PC-9 (cell line): ENCODE measurements at regions not wholly inside any gene's neighbourhood (a gene's known extent, or its start where the extent isn't known, plus 50 kb on each side); places are given as distances from the start of the nearest gene placed in this dataset.

Source experiments
- BruUV-seq: library from RNA; stranded (reverse); fragments of 400-500 nt; replicated peaks from 2 replicates; lab custom pipeline; 2021; lab: Mats Ljungman, UMichigan
- CTCF ChIA-PET: fragments of 300-600 bp; sonication (Branson Sonifier 250); formaldehyde crosslinking; loops from one replicate; lab custom pipeline; 2022; ENCODE audit warnings: antibody characterized with exemption; lab: Charles Lee
- POLR2A ChIA-PET: fragments of 300-600 bp; sonication (Branson Sonifier 250); formaldehyde crosslinking; loops from one replicate; lab custom pipeline; 2022; ENCODE audit warnings: antibody characterized with exemption; ENCODE audit not compliant: unreplicated experiment; lab: Charles Lee
- DNase-seq, 2 experiments: peaks; one replicate each; pipeline versions ENCODE4 v3.0.0 to v3.0.0-alpha.2; 2015 to 2022; ENCODE audit warnings: mixed read lengths in 1 of 2
- H2AFZ ChIP-seq: fragments of 200-600 bp; sonication (generic); 2 replicates; pipeline ENCODE4 v1.8.1; 2017; ENCODE audit warnings: antibody characterized with exemption
- H3F3A ChIP-seq: fragments of 200-600 bp; sonication (generic); 2 replicates; pipeline ENCODE4 v1.8.1; 2017; ENCODE audit warnings: antibody characterized with exemption, mild to moderate bottlenecking, low read depth; ENCODE audit not compliant: insufficient read depth
- H3K27ac ChIP-seq: fragments of 200-600 bp; sonication (generic); 2 replicates; pipeline ENCODE4 v1.6.1; 2016; ENCODE audit warnings: mixed run types
- H3K27me3 ChIP-seq: fragments of 200-600 bp; sonication (generic); 2 replicates; pipeline ENCODE4 v1.6.1; 2016; ENCODE audit warnings: low read depth, mixed run types; ENCODE audit not compliant: insufficient read depth
- H3K36me3 ChIP-seq: fragments of 200-600 bp; sonication (generic); 2 replicates; pipeline ENCODE4 v1.6.1; 2016; ENCODE audit warnings: low read depth, mixed run types
- H3K4me1 ChIP-seq: fragments of 200-600 bp; sonication (generic); replicated peaks from 2 replicates; pipeline ENCODE4 v1.6.1; 2016; ENCODE audit warnings: mixed run types; ENCODE audit not compliant: insufficient read depth
- H3K4me2 ChIP-seq: fragments of 200-600 bp; sonication (generic); 2 replicates; pipeline ENCODE4 v1.6.1; 2017; ENCODE audit warnings: mixed run types
- H3K4me3 ChIP-seq: fragments of 200-600 bp; sonication (generic); 2 replicates; pipeline ENCODE4 v1.6.1; 2016; ENCODE audit warnings: mixed run types
- H3K79me2 ChIP-seq: fragments of 200-600 bp; sonication (generic); 2 replicates; pipeline ENCODE4 v1.6.1; 2017; ENCODE audit warnings: low read depth, mixed run types
- H3K9me2 ChIP-seq: fragments of 200-600 bp; sonication (generic); 2 replicates; pipeline ENCODE4 v1.8.1; 2017; ENCODE audit warnings: mild to moderate bottlenecking; ENCODE audit not compliant: insufficient read depth
- H3K9me3 ChIP-seq: fragments of 200-600 bp; sonication (generic); 2 replicates; pipeline ENCODE4 v1.8.1; 2016; ENCODE audit warnings: low read depth; ENCODE audit not compliant: insufficient read depth
- H4K20me1 ChIP-seq: fragments of 200-600 bp; sonication (generic); 2 replicates; pipeline ENCODE4 v1.8.1; 2017; ENCODE audit not compliant: insufficient read depth
- EZH2 ChIP-seq: fragments of 200-600 bp; sonication (generic); IDR thresholded peaks from 2 replicates; pipeline ENCODE4 v1.8.0; 2017; ENCODE audit warnings: antibody characterized with exemption, low read depth
- intact Hi-C: fragments of 100-400 bp; cut with micrococcal nuclease; formaldehyde crosslinking; loops from one replicate; pipeline ENCODE4 v1.10.0; 2022; ENCODE audit not compliant: unreplicated experiment
- TF ChIP-seq, protein P1 (sequence below): fragments of 200-600 bp; sonication (generic); conservative IDR thresholded peaks from 2 replicates; pipeline ENCODE4 v1.6.1; 2017; ENCODE audit warnings: mixed run types, antibody characterized with exemption, mild to moderate bottlenecking, moderate library complexity

- Histone ChIP-seq H3K4me2 (no peak overlapping the region), H3F3A (no peaks in the 10 kb centered on the region), H3K36me3 (no peaks in the 10 kb centered on the region), H3K9me3 (no peaks in the 10 kb centered on the region), H4K20me1 (no peaks in the 10 kb centered on the region), H3K4me1 (no peaks in the 10 kb centered on the region), H3K4me3 (no peak overlapping the region), H3K27me3 (no peaks in the 10 kb centered on the region), H3K79me2 (no peaks in the 10 kb centered on the region), H2AFZ (no peak overlapping the region), H3K9me2 (no peaks in the 10 kb centered on the region), H3K27ac (no peak overlapping the region)
- ChIA-PET CTCF (no interaction called here), POLR2A (no interaction called here)
- TF ChIP-seq EZH2 = no peak
- TF ChIP-seq, protein P1, sequence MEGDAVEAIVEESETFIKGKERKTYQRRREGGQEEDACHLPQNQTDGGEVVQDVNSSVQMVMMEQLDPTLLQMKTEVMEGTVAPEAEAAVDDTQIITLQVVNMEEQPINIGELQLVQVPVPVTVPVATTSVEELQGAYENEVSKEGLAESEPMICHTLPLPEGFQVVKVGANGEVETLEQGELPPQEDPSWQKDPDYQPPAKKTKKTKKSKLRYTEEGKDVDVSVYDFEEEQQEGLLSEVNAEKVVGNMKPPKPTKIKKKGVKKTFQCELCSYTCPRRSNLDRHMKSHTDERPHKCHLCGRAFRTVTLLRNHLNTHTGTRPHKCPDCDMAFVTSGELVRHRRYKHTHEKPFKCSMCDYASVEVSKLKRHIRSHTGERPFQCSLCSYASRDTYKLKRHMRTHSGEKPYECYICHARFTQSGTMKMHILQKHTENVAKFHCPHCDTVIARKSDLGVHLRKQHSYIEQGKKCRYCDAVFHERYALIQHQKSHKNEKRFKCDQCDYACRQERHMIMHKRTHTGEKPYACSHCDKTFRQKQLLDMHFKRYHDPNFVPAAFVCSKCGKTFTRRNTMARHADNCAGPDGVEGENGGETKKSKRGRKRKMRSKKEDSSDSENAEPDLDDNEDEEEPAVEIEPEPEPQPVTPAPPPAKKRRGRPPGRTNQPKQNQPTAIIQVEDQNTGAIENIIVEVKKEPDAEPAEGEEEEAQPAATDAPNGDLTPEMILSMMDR = no peak
- no peak for DNase-seq
- intact Hi-C loops = no loop called here
- no TSS peak for BruUV-seq
These were observed 133.8 kb upstream of the MEF2C start for GRCh38 chr5:89016741-89017303.

- Histone ChIP-seq H3K4me3 (no peak overlapping the region), H2AFZ (no peak overlapping the region), H3K79me2 (no peaks in the 10 kb centered on the region), H3K36me3 (no peaks in the 10 kb centered on the region), H3K4me2 (no peak overlapping the region), H3K9me3 (no peaks in the 10 kb centered on the region), H3K27ac (no peak overlapping the region), H3K9me2 (no peaks in the 10 kb centered on the region), H3K4me1 (no peaks in the 10 kb centered on the region), H3F3A (no peaks in the 10 kb centered on the region), H4K20me1 (no peaks in the 10 kb centered on the region), H3K27me3 (no peaks in the 10 kb centered on the region)
- TF ChIP-seq, protein P1 = no peak
- no peak for TF ChIP-seq EZH2
- CTCF ChIA-PET = no interaction called here
- POLR2A ChIA-PET = no interaction called here
- intact Hi-C loops = no loop called here
- BruUV-seq = no TSS peak
- DNase-seq = no peak
These were observed 132.4 kb upstream of the MEF2C start for GRCh38 chr5:89015409-89015808.

DNA sequence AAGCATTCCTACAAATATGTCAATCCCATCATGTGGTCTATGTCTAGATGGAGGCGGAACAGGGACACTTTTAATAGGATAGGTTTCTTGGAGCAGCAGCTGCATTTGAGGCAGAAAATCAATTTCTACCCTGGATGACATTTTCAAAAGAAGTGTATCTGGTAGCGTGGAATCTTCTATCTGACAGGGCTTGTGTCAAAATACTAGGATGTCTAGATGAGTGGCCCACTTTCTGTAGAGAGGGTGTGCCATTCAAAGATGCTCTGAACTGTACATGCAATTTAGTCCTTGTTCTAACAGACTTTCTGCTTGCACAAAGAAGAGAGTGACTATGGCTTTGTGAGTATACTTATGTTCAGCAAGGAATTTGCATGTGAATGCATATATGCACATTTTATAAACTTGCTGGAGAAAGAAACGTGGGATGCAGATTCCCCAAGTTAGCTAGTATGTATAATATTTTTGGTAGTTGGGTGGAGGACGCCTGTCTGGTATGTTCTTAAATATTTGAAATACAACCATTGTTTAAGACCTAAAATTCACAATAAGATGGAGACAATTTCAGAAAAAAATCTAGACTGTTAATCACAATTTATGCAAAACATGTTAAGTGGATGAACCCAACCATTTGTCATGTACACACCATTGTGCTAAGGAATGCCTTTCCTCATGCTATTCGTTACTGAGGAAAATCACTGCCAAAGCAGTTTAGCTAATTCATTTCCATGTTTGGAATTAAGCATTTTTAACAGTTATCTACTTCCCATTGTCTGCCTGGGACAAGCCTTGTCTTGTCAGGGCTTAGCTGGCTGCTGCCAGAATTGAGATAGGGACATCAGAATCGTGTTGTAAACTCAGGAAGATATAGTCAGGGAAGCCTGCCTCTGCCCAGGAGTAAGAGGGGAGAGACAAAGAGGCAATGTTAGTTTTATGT lies 129.1 kb upstream of the MEF2C start:
- intact Hi-C loops = no loop called here
- Histone ChIP-seq H3K27me3 (no peaks in the 10 kb centered on the region), H3K9me2 (no peaks in the 10 kb centered on the region), H3K79me2 (no peaks in the 10 kb centered on the region), H3F3A (no peaks in the 10 kb centered on the region), H2AFZ (no peak overlapping the region), H3K9me3 (no peaks in the 10 kb centered on the region), H3K4me3 (no peak overlapping the region), H3K4me1 (no peaks in the 10 kb centered on the region), H4K20me1 (no peaks in the 10 kb centered on the region), H3K36me3 (no peaks in the 10 kb centered on the region), H3K4me2 (no peak overlapping the region), H3K27ac (no peak overlapping the region)
- no peak for DNase-seq
- TF ChIP-seq, protein P1 = no peak
- TF ChIP-seq EZH2 = no peak
- POLR2A ChIA-PET = no interaction called here
- CTCF ChIA-PET = no interaction called here
- BruUV-seq = no TSS peak
